ENCODE measurements at regions not wholly inside any gene's neighbourhood (a gene's known extent, or its start where the extent isn't known, plus 50 kb on each side); places are given as distances from the start of the nearest gene placed in this dataset.

- Histone ChIP-seq H3K4me1 (ENCODE audit: control insufficient read depth, extremely low read depth, insufficient read depth, low read length) (no peaks in the 10 kb centered on the region), H2AFZ (ENCODE audit: control insufficient read depth, low read length) (no peak overlapping the region), H4K20me1 (ENCODE audit: control insufficient read depth, extremely low read depth, insufficient read depth, low read length) (no peaks in the 10 kb centered on the region), H3K27ac (ENCODE audit: control insufficient read depth, insufficient read depth, low read length) (no peak overlapping the region), H3K36me3 (ENCODE audit: control insufficient read depth in 2 of 2, extremely low read depth in 1 of 2, insufficient read depth in 2 of 2, low read length in 2 of 2) (no peaks in the 10 kb centered on the region), H3K79me2 (ENCODE audit: control insufficient read depth, insufficient read depth, low read length) (no peaks in the 10 kb centered on the region), H3K9ac (ENCODE audit: control insufficient read depth, extremely low read depth, insufficient read depth, low read length) (no peak overlapping the region), H3K4me2 (ENCODE audit: control insufficient read depth, extremely low read depth, insufficient read depth, low read depth, low read length) (no peak overlapping the region), H3K4me3 (ENCODE audit: control insufficient read depth in 2 of 3, extremely low read depth in 1 of 3, insufficient read depth in 2 of 3, low read depth in 1 of 3, low read length in 3 of 3) (no peak overlapping the region), H3K27me3 (ENCODE audit: control insufficient read depth, extremely low read depth, insufficient read depth, low read length) (no peaks in the 10 kb centered on the region), H3K9me1 (ENCODE audit: control insufficient read depth, extremely low read depth, insufficient read depth, low read length) (no peaks in the 10 kb centered on the region), H3K9me3 (ENCODE audit: control insufficient read depth, low read depth, low read length) (no peaks in the 10 kb centered on the region)
- dilution Hi-C loops (cut with MboI; ENCODE audit: extremely low pct_ligation_motif_present, low sequenced_read_pairs), result no loop called here
- no peak for TF ChIP-seq EZH2 (IDR thresholded peaks at IDR 0.05; ENCODE audit: low read length)
- TF ChIP-seq CTCF (optimal IDR thresholded peaks at IDR 0.05 in 1 of 3, IDR thresholded peaks at IDR 0.05 in 1 of 3, conservative IDR thresholded peaks at IDR 0.05 in 1 of 3; ENCODE audit: extremely low read depth in 1 of 3, insufficient read depth in 2 of 3, low read length in 3 of 3), result no peak
- no peak for DNase-seq (ENCODE audit: low read depth, low spot score)
- no peak for FAIRE-seq
These were observed 56.4 kb upstream of the PCBP1 start for GRCh38 chr2:70030724-70031420.

- FAIRE-seq, result no peak
- Histone ChIP-seq H3K4me1 (ENCODE audit: control insufficient read depth, extremely low read depth, insufficient read depth, low read length) (no peaks in the 10 kb centered on the region), H3K79me2 (ENCODE audit: control insufficient read depth, insufficient read depth, low read length) (no peaks in the 10 kb centered on the region), H3K36me3 (ENCODE audit: control insufficient read depth in 2 of 2, extremely low read depth in 1 of 2, insufficient read depth in 2 of 2, low read length in 2 of 2) (no peaks in the 10 kb centered on the region), H3K27ac (ENCODE audit: control insufficient read depth, insufficient read depth, low read length) (no peak overlapping the region), H3K27me3 (ENCODE audit: control insufficient read depth, extremely low read depth, insufficient read depth, low read length) (no peaks in the 10 kb centered on the region), H3K9me3 (ENCODE audit: control insufficient read depth, low read depth, low read length) (no peaks in the 10 kb centered on the region), H3K9ac (ENCODE audit: control insufficient read depth, extremely low read depth, insufficient read depth, low read length) (no peak overlapping the region), H3K9me1 (ENCODE audit: control insufficient read depth, extremely low read depth, insufficient read depth, low read length) (no peaks in the 10 kb centered on the region), H3K4me2 (ENCODE audit: control insufficient read depth, extremely low read depth, insufficient read depth, low read depth, low read length) (no peak overlapping the region), H4K20me1 (ENCODE audit: control insufficient read depth, extremely low read depth, insufficient read depth, low read length) (no peaks in the 10 kb centered on the region), H3K4me3 (ENCODE audit: control insufficient read depth in 2 of 3, extremely low read depth in 1 of 3, insufficient read depth in 2 of 3, low read depth in 1 of 3, low read length in 3 of 3) (no peak overlapping the region), H2AFZ (ENCODE audit: control insufficient read depth, low read length) (no peak overlapping the region)
- dilution Hi-C loops (cut with MboI; ENCODE audit: extremely low pct_ligation_motif_present, low sequenced_read_pairs), result no loop called here
- DNase-seq (ENCODE audit: low read depth, low spot score), result no peak
- TF ChIP-seq CTCF (optimal IDR thresholded peaks at IDR 0.05 in 1 of 3, IDR thresholded peaks at IDR 0.05 in 1 of 3, conservative IDR thresholded peaks at IDR 0.05 in 1 of 3; ENCODE audit: extremely low read depth in 1 of 3, insufficient read depth in 2 of 3, low read length in 3 of 3) (no peak), EZH2 (IDR thresholded peaks at IDR 0.05; ENCODE audit: low read length) (no peak)
These were observed 57.4 kb upstream of the PCBP1 start for GRCh38 chr2:70029814-70030409.
